Fibroblast of skin of right quadriceps (primary cell): ENCODE measurements at regions not wholly inside any gene's neighbourhood (a gene's known extent, or its start where the extent isn't known, plus 50 kb on each side); places are given as distances from the start of the nearest gene placed in this dataset.

Source experiments
- DNase-seq: peaks from one replicate; pipeline ENCODE4 v3.0.0-alpha.2; 2013

- no peak for DNase-seq
These were observed 106.5 kb downstream of the TPRA1 start for GRCh38 chr3:127483902-127484591.

GRCh38 chr3:127483005-127483641 is 107.4 kb downstream of the TPRA1 start:
- DNase-seq = no peak

GRCh38 chr3:127482216-127483004 is 108.1 kb downstream of the TPRA1 start:
- DNase-seq = no peak

GRCh38 chr3:127480196-127480954 is 110.2 kb downstream of the TPRA1 start:
- DNase-seq = no peak

- no peak for DNase-seq
These were observed 111.1 kb downstream of the TPRA1 start for GRCh38 chr3:127479449-127479848.

GRCh38 chr3:127478922-127479321 is 111.6 kb downstream of the TPRA1 start:
- DNase-seq = no peak

- DNase-seq = no peak
These were observed 113.1 kb downstream of the TPRA1 start for GRCh38 chr3:127477396-127477795.

GRCh38 chr3:127476936-127477335 is 113.6 kb downstream of the TPRA1 start:
- DNase-seq = no peak

- no peak for DNase-seq
These were observed 114.4 kb downstream of the TPRA1 start for GRCh38 chr3:127475975-127476705.

GRCh38 chr3:127475391-127475790 is 115.1 kb downstream of the TPRA1 start:
- no peak for DNase-seq

GRCh38 chr3:127473244-127474024 is 117.1 kb downstream of the TPRA1 start:
- no peak for DNase-seq

- no peak for DNase-seq
These were observed 118.0 kb downstream of the TPRA1 start for GRCh38 chr3:127472506-127472905.

GRCh38 chr3:127471142-127471541 is 119.4 kb downstream of the TPRA1 start:
- no peak for DNase-seq

GRCh38 chr3:127469760-127470159 is 120.8 kb downstream of the TPRA1 start:
- DNase-seq = no peak

GRCh38 chr3:127467391-127467790 is 123.1 kb downstream of the TPRA1 start:
- no peak for DNase-seq

GRCh38 chr3:127464642-127465041 is 125.9 kb downstream of the TPRA1 start:
- DNase-seq = no peak

- DNase-seq = no peak
These were observed 128.3 kb downstream of the TPRA1 start for GRCh38 chr3:127462111-127462655.

- no peak for DNase-seq
These were observed 129.1 kb downstream of the TPRA1 start for GRCh38 chr3:127461286-127461910.

- no peak for DNase-seq
These were observed 130.6 kb downstream of the TPRA1 start for GRCh38 chr3:127459891-127460290.

GRCh38 chr3:127458696-127459604 is 131.6 kb downstream of the TPRA1 start:
- DNase-seq = peak; percentile 17
